ENCODE measurements at regions not wholly inside any gene's neighbourhood (a gene's known extent, or its start where the extent isn't known, plus 50 kb on each side); places are given as distances from the start of the nearest gene placed in this dataset.

- H3K27ac Mint-ChIP-seq = no peak overlapping the region
- H3K27me3 Mint-ChIP-seq = peaks cover 16 to 40% (median 37%) of the 10 kb centered on the region in 3 donors
- ATAC-seq (ENCODE audit: low read depth in 2 of 2) = no peak
- no peaks in the 10 kb centered on the region for H3K4me1 Mint-ChIP-seq
- peaks cover 8 to 20% of the 10 kb centered on the region in 2 donors for H3K36me3 Mint-ChIP-seq
- H3K4me3 Mint-ChIP-seq = no peak overlapping the region
- H3K9me3 Mint-ChIP-seq = peaks cover 11 to 35% (median 20%) of the 10 kb centered on the region in 7 donors
- DNase-seq = no peak
Measured at GRCh38 chr15:62400778-62401177, 235.7 kb upstream of the C2CD4B start.

GRCh38 chr15:62402687-62403086, 237.6 kb upstream of the C2CD4B start:
- no peak for DNase-seq
- H3K27ac Mint-ChIP-seq = peak overlapping the region in 1 of 6 donors; percentile 68
- peaks cover 22 to 42% (median 40%) of the 10 kb centered on the region in 3 donors for H3K27me3 Mint-ChIP-seq
- peaks cover 8 to 20% of the 10 kb centered on the region in 2 donors for H3K36me3 Mint-ChIP-seq
- peaks cover 11 to 34% (median 20%) of the 10 kb centered on the region in 7 donors for H3K9me3 Mint-ChIP-seq
- no peak overlapping the region for H3K4me3 Mint-ChIP-seq
- H3K4me1 Mint-ChIP-seq = no peaks in the 10 kb centered on the region
- ATAC-seq (ENCODE audit: low read depth in 2 of 2) = no peak

DNA sequence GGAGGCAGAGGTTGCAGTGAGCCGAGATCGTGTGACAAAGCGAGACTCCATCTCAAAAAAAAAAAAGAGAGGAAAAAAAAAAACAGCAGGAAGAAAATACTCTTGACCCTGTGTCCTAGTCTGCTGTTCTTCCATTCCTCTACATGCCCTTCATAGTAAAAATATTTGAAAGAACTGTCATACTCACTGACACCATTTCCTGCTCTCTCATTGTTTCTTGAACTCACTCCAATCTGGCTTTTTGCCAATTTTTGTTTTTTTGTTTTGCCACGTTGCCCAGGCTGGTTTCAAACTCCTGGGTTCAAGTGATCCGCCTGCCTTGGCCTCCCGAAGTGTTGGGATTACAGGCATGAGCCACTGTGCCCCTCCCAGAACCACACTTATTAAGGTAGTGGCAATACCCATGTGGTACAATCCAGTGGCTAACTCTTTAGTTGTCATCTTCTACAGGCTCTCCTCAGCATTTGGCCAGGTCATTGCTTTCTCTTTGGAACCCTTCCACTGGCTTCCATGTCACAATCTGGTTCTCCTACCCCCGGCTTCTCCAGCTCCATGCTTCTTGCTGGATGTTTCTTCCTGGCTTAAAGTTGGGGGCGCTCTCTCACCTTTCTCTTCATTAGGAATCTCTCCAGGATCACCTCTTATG, 238.2 kb upstream of the C2CD4B start:
- no peak for ATAC-seq (ENCODE audit: low read depth in 2 of 2)
- Mint-ChIP-seq H3K27me3 (peaks cover 18 to 42% (median 37%) of the 10 kb centered on the region in 3 donors), H3K4me1 (no peaks in the 10 kb centered on the region), H3K27ac (peak overlapping the region in 3 of 6 donors; percentile 39 to 68 (median 48)), H3K4me3 (no peak overlapping the region), H3K9me3 (peaks cover 8 to 28% (median 18%) of the 10 kb centered on the region in 7 donors), H3K36me3 (peaks cover 4 to 16% of the 10 kb centered on the region in 2 donors)
- no peak for DNase-seq

DNA sequence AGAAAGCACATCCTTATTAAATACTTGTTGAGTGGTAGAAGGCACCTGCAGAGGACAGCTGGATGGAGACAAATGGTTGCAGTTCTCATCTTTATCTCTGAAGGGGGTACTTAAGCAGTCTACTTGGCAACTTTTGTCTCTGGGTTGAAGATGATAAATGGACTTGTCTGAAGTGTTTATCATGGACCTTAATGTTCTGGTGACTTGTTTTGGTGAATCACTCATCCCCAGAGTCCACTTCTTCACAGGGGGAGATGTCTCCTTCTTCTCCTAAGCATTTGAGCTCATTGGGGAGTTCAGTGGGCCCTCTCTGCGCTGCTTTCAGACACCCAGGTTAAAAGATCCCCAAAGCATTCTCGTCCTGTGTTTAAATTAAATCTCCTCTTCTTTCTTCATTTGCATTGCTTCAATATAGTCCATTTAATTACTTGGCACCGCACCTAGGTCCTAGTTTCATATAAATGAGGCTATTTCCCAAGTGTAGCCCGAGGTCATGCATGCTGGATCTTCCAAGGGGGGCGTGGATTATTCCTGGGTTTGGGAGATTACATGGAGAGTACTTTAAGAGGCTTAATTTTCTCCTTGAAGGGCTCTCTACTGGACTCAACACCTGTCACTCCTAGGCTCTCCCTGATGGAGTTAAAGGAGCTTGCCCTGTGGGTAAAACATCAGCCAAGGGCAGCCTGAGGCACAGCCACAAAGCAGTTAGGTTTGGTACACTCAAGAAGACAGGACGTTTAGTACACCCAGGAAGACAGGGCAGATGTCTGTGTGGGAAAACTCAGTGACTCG, 239.3 kb upstream of the C2CD4B start:
- Mint-ChIP-seq H3K27ac (peak overlapping the region in 1 of 6 donors; percentile 54), H3K4me3 (peak overlapping the region in 1 of 8 donors; percentile 42), H3K36me3 (peaks cover 0 to 11% of the 10 kb centered on the region in 2 donors), H3K27me3 (peaks cover 16 to 42% (median 34%) of the 10 kb centered on the region in 3 donors), H3K9me3 (peaks cover 6 to 23% (median 12%) of the 10 kb centered on the region in 7 donors), H3K4me1 (no peaks in the 10 kb centered on the region)
- no peak for DNase-seq
- no peak for ATAC-seq (ENCODE audit: low read depth in 2 of 2)

- no peak overlapping the region for H3K27ac Mint-ChIP-seq
- H3K9me3 Mint-ChIP-seq = peaks cover 0 to 6% (median 0%) of the 10 kb centered on the region in 7 donors
Measured at GRCh38 chr15:62406305-62406891, 241.3 kb upstream of the C2CD4B start.

DNA sequence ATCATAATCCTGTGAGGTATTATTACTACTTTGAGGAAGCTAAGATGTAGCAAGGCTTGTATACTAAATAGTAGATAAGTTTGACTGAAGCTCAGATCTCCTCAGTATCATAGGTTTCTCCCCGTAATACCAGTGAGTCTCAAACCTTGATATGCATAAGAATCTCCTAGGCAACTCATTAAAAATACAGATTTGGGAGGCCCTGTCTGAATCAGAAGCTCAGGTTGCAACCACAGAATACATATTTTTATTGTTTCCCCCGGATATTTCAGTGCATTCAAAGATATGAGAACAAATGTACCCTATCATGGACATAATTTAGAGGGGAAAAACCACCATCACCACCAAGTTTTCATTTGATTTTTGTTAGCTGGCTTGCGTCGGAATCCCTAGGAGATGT, 242.1 kb upstream of the C2CD4B start:
- no peak for DNase-seq
- Mint-ChIP-seq H3K36me3 (no peaks in the 10 kb centered on the region), H3K4me3 (no peak overlapping the region), H3K27me3 (peaks cover 19 to 55% (median 52%) of the 10 kb centered on the region in 3 donors), H3K4me1 (no peaks in the 10 kb centered on the region), H3K27ac (no peak overlapping the region), H3K9me3 (peaks cover 0 to 5% (median 0%) of the 10 kb centered on the region in 7 donors)
- no peak for ATAC-seq (ENCODE audit: low read depth in 2 of 2)

More at GRCh38 chr15:62406305-62406891, 241.3 kb upstream of the C2CD4B start:
- Mint-ChIP-seq H3K4me1 (no peaks in the 10 kb centered on the region), H3K36me3 (no peaks in the 10 kb centered on the region), H3K4me3 (no peak overlapping the region), H3K27me3 (peaks cover 19 to 49% (median 46%) of the 10 kb centered on the region in 3 donors)
- ATAC-seq (ENCODE audit: low read depth in 2 of 2) = no peak
- DNase-seq = no peak

DNA sequence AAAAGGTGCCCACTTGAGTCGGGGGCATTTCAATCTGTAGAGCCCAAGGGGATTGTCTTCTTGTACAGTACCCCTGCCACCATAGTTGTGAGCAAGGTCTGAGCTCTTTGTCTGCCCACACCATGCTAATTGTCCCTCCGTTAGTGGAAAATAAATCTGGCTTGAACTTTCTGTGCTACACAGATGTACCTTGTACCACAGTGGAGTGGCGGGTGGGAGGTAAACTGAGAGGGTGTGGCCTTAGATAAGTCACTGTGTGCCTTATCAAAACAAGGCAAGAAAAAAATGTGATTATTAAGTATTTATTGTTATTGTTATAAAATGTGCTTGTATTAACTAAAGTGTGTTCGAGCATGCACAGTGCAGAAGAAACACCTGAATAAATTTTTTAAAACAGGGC, 242.9 kb upstream of the C2CD4B start:
- Mint-ChIP-seq H3K27me3 (peaks cover 16 to 55% (median 49%) of the 10 kb centered on the region in 3 donors), H3K27ac (no peak overlapping the region), H3K4me1 (no peaks in the 10 kb centered on the region), H3K9me3 (peaks cover 0 to 2% (median 0%) of the 10 kb centered on the region in 7 donors), H3K4me3 (no peak overlapping the region), H3K36me3 (no peaks in the 10 kb centered on the region)
- DNase-seq (no peak), ATAC-seq (ENCODE audit: low read depth in 2 of 2) (no peak)

GRCh38 chr15:62409466-62409865, 244.4 kb upstream of the C2CD4B start:
- no peak overlapping the region for H3K27ac Mint-ChIP-seq
- peaks cover 0 to 2% (median 0%) of the 10 kb centered on the region in 7 donors for H3K9me3 Mint-ChIP-seq
- no peaks in the 10 kb centered on the region for H3K36me3 Mint-ChIP-seq
- no peak overlapping the region for H3K4me3 Mint-ChIP-seq
- DNase-seq (no peak), ATAC-seq (ENCODE audit: low read depth in 2 of 2) (no peak)
- peaks cover 16 to 40% (median 37%) of the 10 kb centered on the region in 3 donors for H3K27me3 Mint-ChIP-seq
- no peaks in the 10 kb centered on the region for H3K4me1 Mint-ChIP-seq

DNA sequence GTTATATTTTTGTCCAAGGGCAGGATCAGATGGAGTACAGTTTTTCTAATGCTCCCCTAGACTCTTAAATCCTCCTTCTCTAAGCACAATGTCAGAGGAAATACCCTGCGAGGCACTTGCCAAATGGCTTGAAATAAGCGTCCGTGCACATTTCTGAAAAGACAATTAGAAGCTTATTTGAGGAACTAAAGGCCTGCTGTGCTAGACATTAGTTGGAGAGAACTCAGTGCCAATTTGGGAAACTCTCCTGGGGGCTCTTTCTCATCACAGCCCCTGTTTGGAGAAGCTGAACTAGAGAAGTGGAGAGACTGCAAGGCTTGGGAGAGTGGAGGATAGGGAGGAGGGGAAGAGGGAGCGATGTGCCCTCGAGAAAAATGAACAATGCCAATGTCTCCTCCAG, 247.6 kb upstream of the C2CD4B start:
- peaks cover 5 to 34% (median 30%) of the 10 kb centered on the region in 3 donors for H3K27me3 Mint-ChIP-seq
- H3K9me3 Mint-ChIP-seq = no peaks in the 10 kb centered on the region
- no peak for DNase-seq
- no peak overlapping the region for H3K4me3 Mint-ChIP-seq
- no peak overlapping the region for H3K27ac Mint-ChIP-seq
- no peaks in the 10 kb centered on the region for H3K36me3 Mint-ChIP-seq
- ATAC-seq (ENCODE audit: low read depth in 2 of 2) = no peak
- no peaks in the 10 kb centered on the region for H3K4me1 Mint-ChIP-seq

DNA sequence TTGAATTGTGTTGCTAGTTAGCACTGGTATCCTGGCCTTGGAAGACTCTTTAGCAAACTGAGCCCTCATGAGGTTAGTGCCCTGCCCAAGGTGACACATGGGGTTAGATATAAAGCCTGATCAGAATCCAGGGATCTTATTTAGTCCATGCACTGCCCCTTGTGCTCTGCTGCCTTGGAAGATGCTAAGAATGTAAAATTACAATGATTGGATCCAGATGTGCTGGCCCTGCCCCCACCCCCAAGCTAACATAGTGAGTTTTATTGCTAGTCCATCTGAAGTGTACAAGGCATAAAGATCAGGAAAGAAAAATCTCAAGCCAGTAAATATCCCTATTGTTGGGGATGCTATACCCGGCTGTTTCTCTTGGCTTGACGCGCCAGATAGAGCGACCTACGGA, 248.1 kb upstream of the C2CD4B start:
- Mint-ChIP-seq H3K36me3 (no peaks in the 10 kb centered on the region), H3K4me3 (no peak overlapping the region), H3K27me3 (peaks cover 5 to 34% (median 34%) of the 10 kb centered on the region in 3 donors), H3K27ac (no peak overlapping the region), H3K4me1 (no peaks in the 10 kb centered on the region), H3K9me3 (no peaks in the 10 kb centered on the region)
- ATAC-seq (ENCODE audit: low read depth in 2 of 2) = no peak
- no peak for DNase-seq

DNA sequence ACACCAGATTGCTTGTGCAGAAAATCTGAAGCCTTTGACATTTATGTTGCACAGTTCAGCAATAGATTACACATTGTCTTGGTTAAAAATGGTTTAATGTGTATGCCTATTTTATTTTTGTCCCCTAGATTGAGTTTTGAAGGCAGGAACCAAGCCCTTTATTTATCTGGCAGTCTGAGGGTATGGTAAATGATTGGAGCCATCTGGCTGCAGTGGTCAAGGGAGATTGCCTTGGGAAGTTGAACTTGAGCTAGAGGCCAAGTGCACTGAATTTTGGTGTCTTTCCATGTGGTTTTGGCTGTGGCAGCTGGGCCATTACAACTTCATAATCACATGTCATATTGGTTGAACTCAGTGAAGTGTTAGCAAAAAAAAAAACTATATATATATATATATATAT, 248.7 kb upstream of the C2CD4B start:
- ATAC-seq (ENCODE audit: low read depth in 2 of 2) = no peak
- no peak overlapping the region for H3K4me3 Mint-ChIP-seq

DNA sequence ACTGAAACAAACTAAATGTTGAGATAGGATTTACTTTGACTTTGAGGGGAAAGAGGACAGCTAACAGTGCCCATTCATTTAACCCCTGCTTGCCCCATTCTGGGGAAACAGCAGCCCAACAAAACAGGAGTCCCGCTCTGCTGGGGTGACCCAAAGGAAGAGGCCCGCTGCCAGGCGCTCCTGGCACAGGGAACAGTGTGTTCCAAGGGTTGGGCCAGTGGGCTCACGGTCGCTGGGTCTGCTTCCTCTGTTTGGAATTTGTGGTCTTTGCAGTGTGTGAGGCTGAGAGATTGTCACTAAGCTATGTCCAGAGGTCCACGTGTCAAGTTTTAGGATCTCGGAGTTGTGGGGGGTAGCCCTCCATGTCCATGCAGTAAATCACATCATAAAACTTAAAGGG, 250.4 kb upstream of the C2CD4B start:
- ATAC-seq (ENCODE audit: low read depth in 2 of 2) = no peak
- H3K27ac Mint-ChIP-seq = peak overlapping the region in 1 of 6 donors; percentile 63
- peaks cover 5 to 34% (median 32%) of the 10 kb centered on the region in 3 donors for H3K27me3 Mint-ChIP-seq
- H3K4me3 Mint-ChIP-seq = no peak overlapping the region
- H3K4me1 Mint-ChIP-seq = no peaks in the 10 kb centered on the region
- no peaks in the 10 kb centered on the region for H3K36me3 Mint-ChIP-seq
- DNase-seq = no peak
- no peaks in the 10 kb centered on the region for H3K9me3 Mint-ChIP-seq

More for the DNA sequence above, 248.7 kb upstream of the C2CD4B start:
- H3K4me1 Mint-ChIP-seq = no peaks in the 10 kb centered on the region
- no peaks in the 10 kb centered on the region for H3K36me3 Mint-ChIP-seq
- no peak for DNase-seq
- H3K9me3 Mint-ChIP-seq = no peaks in the 10 kb centered on the region
- peak overlapping the region in 1 of 6 donors; percentile 42 for H3K27ac Mint-ChIP-seq
- peaks cover 5 to 34% (median 34%) of the 10 kb centered on the region in 3 donors for H3K27me3 Mint-ChIP-seq

DNA sequence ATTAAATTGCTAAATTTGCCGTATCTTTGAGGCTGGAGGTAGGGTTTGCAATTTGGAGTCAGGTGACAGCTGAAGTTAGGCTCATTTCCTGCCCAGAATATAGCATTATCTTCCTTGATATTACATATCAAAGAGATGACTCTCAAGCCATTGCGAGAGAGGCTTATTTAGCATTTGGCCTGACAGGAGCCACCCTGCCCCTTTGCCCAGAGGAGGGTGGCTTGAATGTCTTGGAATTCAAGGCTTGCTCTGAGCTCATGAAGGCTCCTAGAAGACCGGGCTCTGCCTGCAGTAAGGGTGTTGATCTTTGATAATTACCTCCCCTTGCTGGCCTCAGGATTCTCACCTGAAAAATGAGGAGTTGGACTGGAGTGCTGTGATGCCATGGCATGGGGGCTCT, 251.4 kb upstream of the C2CD4B start:
- Mint-ChIP-seq H3K36me3 (no peaks in the 10 kb centered on the region), H3K9me3 (peaks cover 0 to 4% (median 0%) of the 10 kb centered on the region in 7 donors), H3K4me1 (no peaks in the 10 kb centered on the region), H3K4me3 (no peak overlapping the region), H3K27ac (no peak overlapping the region), H3K27me3 (peaks cover 1 to 26% (median 21%) of the 10 kb centered on the region in 3 donors)
- DNase-seq (no peak), ATAC-seq (ENCODE audit: low read depth in 2 of 2) (no peak)

Measured in naive B cell (primary cell).